H9 (cell line): ENCODE measurements at regions not wholly inside any gene's neighbourhood (a gene's known extent, or its start where the extent isn't known, plus 50 kb on each side); places are given as distances from the start of the nearest gene placed in this dataset.

ENCODE experiments used
- DNase-seq: peaks from one replicate; pipeline ENCODE4 v3.0.0-alpha.2; 2017
- H2AFZ ChIP-seq: one replicate; pipeline ENCODE4 v1.6.1; 2013; ENCODE audit warnings: mild to moderate bottlenecking, low read length, control low read depth, moderate library complexity
- H2AK5ac ChIP-seq: 2 replicates; pipeline ENCODE4 v1.6.1; 2013; ENCODE audit warnings: low read length, control low read depth, mixed read lengths; ENCODE audit not compliant: insufficient read length
- H2BK120ac ChIP-seq: one replicate; pipeline ENCODE4 v1.6.1; 2013; ENCODE audit warnings: low read depth, mild to moderate bottlenecking, low read length, control low read depth, inconsistent platforms; ENCODE audit not compliant: poor library complexity, severe bottlenecking
- H2BK12ac ChIP-seq: 2 replicates; pipeline ENCODE4 v1.6.1; 2013; ENCODE audit warnings: low read length, control low read depth, mixed read lengths, low read depth; ENCODE audit not compliant: insufficient read length
- H2BK15ac ChIP-seq: 2 replicates; pipeline ENCODE4 v1.6.1; 2013; ENCODE audit warnings: low read depth, low read length, control low read depth
- H2BK20ac ChIP-seq: one replicate; pipeline ENCODE4 v1.6.1; 2013; ENCODE audit warnings: low read depth, mild to moderate bottlenecking, low read length, control low read depth, inconsistent platforms; ENCODE audit not compliant: poor library complexity, severe bottlenecking
- H2BK5ac ChIP-seq: 2 replicates; pipeline ENCODE4 v1.6.1; 2013; ENCODE audit warnings: low read length, control low read depth, mixed read lengths; ENCODE audit not compliant: insufficient read length
- H3K14ac ChIP-seq: 2 replicates; pipeline ENCODE4 v1.6.1; 2013; ENCODE audit warnings: low read length, control low read depth; ENCODE audit not compliant: insufficient read depth
- H3K18ac ChIP-seq: 2 replicates; pipeline ENCODE4 v1.6.1; 2013; ENCODE audit warnings: low read depth, mild to moderate bottlenecking, mixed read lengths, low read length, control low read depth; ENCODE audit not compliant: insufficient read length
- H3K23ac ChIP-seq: 2 replicates; pipeline ENCODE4 v1.6.1; 2013; ENCODE audit warnings: low read length, control low read depth, mixed read lengths, low read depth; ENCODE audit not compliant: insufficient read length
- H3K23me2 ChIP-seq: 2 replicates; pipeline ENCODE4 v1.6.1; 2013; ENCODE audit warnings: low read depth, mild to moderate bottlenecking, mixed read lengths, low read length, control low read depth; ENCODE audit not compliant: insufficient read length, poor library complexity, severe bottlenecking
- H3K27ac ChIP-seq: 2 replicates; pipeline ENCODE4 v1.5.1; 2013; ENCODE audit warnings: low read length, control low read depth, mixed read lengths, low read depth; ENCODE audit not compliant: insufficient read length
- H3K27me3 ChIP-seq: 2 replicates; pipeline ENCODE4 v1.6.1; 2013; ENCODE audit warnings: low read length, control low read depth, inconsistent platforms; ENCODE audit not compliant: insufficient read depth
- H3K4ac ChIP-seq: 2 replicates; pipeline ENCODE4 v1.6.1; 2013; ENCODE audit warnings: low read depth, mild to moderate bottlenecking, control low read depth, inconsistent platforms, low read length, moderate library complexity
- H3K4me1 ChIP-seq: 2 replicates; pipeline ENCODE4 v1.6.1; 2013; ENCODE audit warnings: low read length, control low read depth, inconsistent platforms; ENCODE audit not compliant: insufficient read depth
- H3K4me2 ChIP-seq: 2 replicates; pipeline ENCODE4 v1.6.1; 2013; ENCODE audit warnings: low read length, control low read depth, mixed read lengths; ENCODE audit not compliant: insufficient read length, insufficient read depth
- H3K56ac ChIP-seq: 2 replicates; pipeline ENCODE4 v1.6.1; 2013; ENCODE audit warnings: low read depth, mild to moderate bottlenecking, mixed read lengths, low read length, control low read depth; ENCODE audit not compliant: insufficient read length
- H3K79me1 ChIP-seq: 2 replicates; pipeline ENCODE4 v1.6.1; 2013; ENCODE audit warnings: low read depth, mild to moderate bottlenecking, moderate library complexity, low read length, control low read depth, inconsistent platforms; ENCODE audit not compliant: insufficient read depth, poor library complexity, severe bottlenecking
- H3K79me2 ChIP-seq: 2 replicates; pipeline ENCODE4 v1.6.1; 2013; ENCODE audit warnings: low read length, control low read depth, inconsistent platforms; ENCODE audit not compliant: insufficient read depth
- H3K9ac ChIP-seq: 2 replicates; pipeline ENCODE4 v1.6.1; 2013; ENCODE audit warnings: low read length, control low read depth, mixed read lengths; ENCODE audit not compliant: insufficient read length; ENCODE audit errors: extremely low read depth
- H3K9me3 ChIP-seq: one replicate; pipeline ENCODE4 v1.6.1; 2013; ENCODE audit warnings: low read depth, low read length, inconsistent platforms; ENCODE audit not compliant: control insufficient read depth
- H3T11ph ChIP-seq: one replicate; pipeline ENCODE4 v1.6.1; 2013; ENCODE audit warnings: mild to moderate bottlenecking, low read length, control low read depth, inconsistent platforms
- H4K20me1 ChIP-seq: one replicate; pipeline ENCODE4 v1.6.1; 2013; ENCODE audit not compliant: control insufficient read depth, insufficient read length, insufficient read depth
- H4K5ac ChIP-seq: 2 replicates; pipeline ENCODE4 v1.6.1; 2013; ENCODE audit warnings: low read depth, mild to moderate bottlenecking, mixed read lengths, low read length, control low read depth; ENCODE audit not compliant: insufficient read length
- H4K8ac ChIP-seq: replicated peaks from 2 replicates; pipeline ENCODE4 v1.6.1; 2013; ENCODE audit warnings: low read length, control low read depth, mixed read lengths, low read depth; ENCODE audit not compliant: insufficient read length
- H4K91ac ChIP-seq: 2 replicates; pipeline ENCODE4 v1.6.1; 2013; ENCODE audit warnings: low read depth, mild to moderate bottlenecking, moderate library complexity, mixed read lengths, low read length, control low read depth; ENCODE audit not compliant: insufficient read length
- H3K27ac Mint-ChIP-seq, 3 experiments: 2 replicates in 2 of 3; 3 replicates in 1 of 3; pipeline ENCODE4 v1.8.0; 2020 to 2021; ENCODE audit warnings: mixed read lengths in 3 of 3, mild to moderate bottlenecking in 1 of 3, moderate library complexity in 1 of 3
- H3K27me3 Mint-ChIP-seq: 2 replicates; pipeline ENCODE4 v1.8.0; 2021; ENCODE audit warnings: low read depth, mild to moderate bottlenecking, moderate library complexity, mixed read lengths
- H3K36me3 Mint-ChIP-seq, 3 experiments: 2 replicates in 2 of 3; 3 replicates in 1 of 3; pipeline ENCODE4 v1.8.0; 2020 to 2021; ENCODE audit warnings: low read depth in 3 of 3, mixed read lengths in 3 of 3; ENCODE audit not compliant: insufficient read depth in 1 of 3
- H3K4me1 Mint-ChIP-seq, 2 experiments: 2 replicates each; pipeline ENCODE4 v1.8.0; 2020; ENCODE audit warnings: mixed read lengths in 2 of 2
- H3K4me3 Mint-ChIP-seq, 2 experiments: 2 replicates in 1 of 2; 3 replicates in 1 of 2; pipeline ENCODE4 v1.8.0; 2020 to 2021; ENCODE audit warnings: mild to moderate bottlenecking in 2 of 2, mixed read lengths in 2 of 2, moderate library complexity in 1 of 2
- H3K9me3 Mint-ChIP-seq, 2 experiments: 2 replicates in 1 of 2; 3 replicates in 1 of 2; pipeline ENCODE4 v1.8.0; 2020; ENCODE audit warnings: mild to moderate bottlenecking in 2 of 2, mixed read lengths in 2 of 2, moderate library complexity in 1 of 2
- WGBS: extraction: QIAGEN DNeasy Blood & Tissue Kit; methylation state at CpG from one replicate; pipeline ENCODE4 v1.1.7; 2013; ENCODE audit warnings: missing lambda C conversion rate, low lambda C conversion rate, mixed read lengths; ENCODE audit not compliant: insufficient read length; ENCODE audit errors: extremely low coverage; 5-methylcytosine and 5-hydroxymethylcytosine counted together
- TF ChIP-seq, protein P1 (sequence below): fragments of 200-600 bp; sonication (generic); conservative IDR thresholded peaks from 3 replicates; pipeline ENCODE4 v1.8.0; 2021; ENCODE audit warnings: antibody characterized with exemption, mild to moderate bottlenecking

DNA sequence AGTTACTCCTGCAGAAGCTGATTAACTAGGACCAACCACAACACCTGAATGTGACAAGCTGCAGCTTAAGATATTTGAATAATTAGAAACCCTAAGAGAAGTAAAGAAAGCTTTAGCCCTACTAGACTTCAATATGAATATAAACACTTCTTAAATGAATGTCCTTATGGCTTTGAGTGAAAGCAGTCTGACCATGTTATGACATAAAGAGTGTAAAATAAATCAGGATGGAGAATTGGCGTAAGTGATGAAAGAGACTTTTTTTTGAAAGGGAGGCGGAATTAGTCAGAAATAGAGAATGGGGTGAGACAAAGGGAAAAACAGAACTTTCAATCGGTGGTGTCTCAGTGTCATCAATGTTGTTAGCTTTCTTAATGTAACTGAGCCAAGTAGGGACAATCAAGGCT, 117.2 kb upstream of the MAGEB16 start:
- no peaks in the 10 kb centered on the region for H3K4me1 ChIP-seq
- H3K4me2 ChIP-seq: no peak overlapping the region
- H2BK15ac ChIP-seq: no peak overlapping the region
- no peak overlapping the region for H4K5ac ChIP-seq
- H2BK120ac ChIP-seq: no peak overlapping the region
- TF ChIP-seq, protein P1, sequence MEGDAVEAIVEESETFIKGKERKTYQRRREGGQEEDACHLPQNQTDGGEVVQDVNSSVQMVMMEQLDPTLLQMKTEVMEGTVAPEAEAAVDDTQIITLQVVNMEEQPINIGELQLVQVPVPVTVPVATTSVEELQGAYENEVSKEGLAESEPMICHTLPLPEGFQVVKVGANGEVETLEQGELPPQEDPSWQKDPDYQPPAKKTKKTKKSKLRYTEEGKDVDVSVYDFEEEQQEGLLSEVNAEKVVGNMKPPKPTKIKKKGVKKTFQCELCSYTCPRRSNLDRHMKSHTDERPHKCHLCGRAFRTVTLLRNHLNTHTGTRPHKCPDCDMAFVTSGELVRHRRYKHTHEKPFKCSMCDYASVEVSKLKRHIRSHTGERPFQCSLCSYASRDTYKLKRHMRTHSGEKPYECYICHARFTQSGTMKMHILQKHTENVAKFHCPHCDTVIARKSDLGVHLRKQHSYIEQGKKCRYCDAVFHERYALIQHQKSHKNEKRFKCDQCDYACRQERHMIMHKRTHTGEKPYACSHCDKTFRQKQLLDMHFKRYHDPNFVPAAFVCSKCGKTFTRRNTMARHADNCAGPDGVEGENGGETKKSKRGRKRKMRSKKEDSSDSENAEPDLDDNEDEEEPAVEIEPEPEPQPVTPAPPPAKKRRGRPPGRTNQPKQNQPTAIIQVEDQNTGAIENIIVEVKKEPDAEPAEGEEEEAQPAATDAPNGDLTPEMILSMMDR: no peak
- H3K18ac ChIP-seq: no peak overlapping the region
- WGBS: 100% methylated on average over 1 of the region's 3 CpGs
- no peaks in the 10 kb centered on the region for H3K23me2 ChIP-seq
- H3K79me1 ChIP-seq: no peaks in the 10 kb centered on the region
- no peak overlapping the region for H3T11ph ChIP-seq
- H3K9me3 ChIP-seq: no peaks in the 10 kb centered on the region
- no peak overlapping the region for H3K14ac ChIP-seq
- H3K56ac ChIP-seq: no peak overlapping the region
- H3K27me3 Mint-ChIP-seq: no peaks in the 10 kb centered on the region; the same call in 1 of the 2 replicates
- no peak overlapping the region for H3K27ac Mint-ChIP-seq
- no peak overlapping the region for H3K23ac ChIP-seq
- no peak overlapping the region for H3K27ac ChIP-seq
- no peak for DNase-seq
- no peaks in the 10 kb centered on the region for H3K79me2 ChIP-seq
- H3K9me3 Mint-ChIP-seq: peaks cover 59 to 61% of the 10 kb centered on the region in 2 experiments
- H3K4me1 Mint-ChIP-seq: no peaks in the 10 kb centered on the region
- H3K4me3 Mint-ChIP-seq: no peak overlapping the region
- no peak overlapping the region for H2BK5ac ChIP-seq
- no peak overlapping the region for H2AK5ac ChIP-seq
- peaks cover 0 to 4% (median 0%) of the 10 kb centered on the region in 3 experiments; a peak in 4 of 7 replicates for H3K36me3 Mint-ChIP-seq
- no peak overlapping the region for H3K9ac ChIP-seq
- no peak overlapping the region for H4K8ac ChIP-seq
- H4K20me1 ChIP-seq: no peaks in the 10 kb centered on the region
- no peaks in the 10 kb centered on the region for H3K27me3 ChIP-seq
- H2BK12ac ChIP-seq: no peak overlapping the region
- H3K4ac ChIP-seq: no peak overlapping the region
- no peak overlapping the region for H2BK20ac ChIP-seq
- no peak overlapping the region for H2AFZ ChIP-seq
- no peak overlapping the region for H4K91ac ChIP-seq
